Fibroblast of skin of back (primary cell): ENCODE measurements at regions not wholly inside any gene's neighbourhood (a gene's known extent, or its start where the extent isn't known, plus 50 kb on each side); places are given as distances from the start of the nearest gene placed in this dataset.
A peak's percentile ranks its signal among the peaks of the same experiment; 100 is the strongest.
"Not testable (repeated sequence)": the region's sequence is repeated elsewhere in the genome, so short reads cannot be mapped to it uniquely, and the experiment has no call there.

Experiments
- DNase-seq: peaks from one replicate; pipeline ENCODE4 v3.0.0-alpha.2; 2013

DNA sequence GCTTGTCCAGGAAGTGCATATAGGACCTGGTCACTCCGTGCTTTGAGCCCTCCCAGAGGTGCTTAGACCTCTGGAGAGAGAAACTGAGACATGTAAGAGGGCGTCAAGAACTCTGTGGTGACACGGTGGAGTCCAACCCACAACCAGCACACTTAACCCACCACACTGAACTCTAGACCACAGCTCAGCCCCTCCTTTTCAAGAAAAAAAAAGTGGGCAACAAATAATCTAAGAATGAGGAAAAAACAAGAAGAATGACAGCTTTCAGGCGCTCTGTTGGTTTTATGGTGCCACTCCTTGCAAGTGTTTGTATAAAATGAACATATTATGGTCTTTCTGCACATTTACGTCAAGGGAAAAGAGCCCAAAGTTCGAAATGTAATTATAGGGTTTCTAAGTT lies 50.2 kb upstream of the SNAPC3 start:
- no peak for DNase-seq

DNA sequence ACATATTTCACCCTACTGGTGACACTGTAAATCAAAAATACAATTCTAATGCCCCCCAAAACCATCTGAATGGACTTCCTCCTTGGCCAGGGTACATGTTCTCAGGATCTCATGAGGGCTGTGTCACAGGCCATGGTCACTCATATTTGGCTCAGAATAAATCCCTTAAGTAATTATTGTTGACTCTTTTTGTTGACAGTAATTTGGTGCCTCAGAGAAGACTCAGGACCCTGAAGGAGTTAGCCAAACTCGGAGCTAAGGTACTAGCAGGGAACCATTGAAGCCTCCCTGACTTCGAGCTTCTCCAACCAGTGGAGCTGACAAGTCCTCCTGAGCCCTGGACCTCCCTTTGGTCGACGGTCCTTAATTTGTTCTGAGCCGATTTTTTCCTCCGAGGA lies 51.2 kb upstream of the SNAPC3 start:
- no peak for DNase-seq

DNA sequence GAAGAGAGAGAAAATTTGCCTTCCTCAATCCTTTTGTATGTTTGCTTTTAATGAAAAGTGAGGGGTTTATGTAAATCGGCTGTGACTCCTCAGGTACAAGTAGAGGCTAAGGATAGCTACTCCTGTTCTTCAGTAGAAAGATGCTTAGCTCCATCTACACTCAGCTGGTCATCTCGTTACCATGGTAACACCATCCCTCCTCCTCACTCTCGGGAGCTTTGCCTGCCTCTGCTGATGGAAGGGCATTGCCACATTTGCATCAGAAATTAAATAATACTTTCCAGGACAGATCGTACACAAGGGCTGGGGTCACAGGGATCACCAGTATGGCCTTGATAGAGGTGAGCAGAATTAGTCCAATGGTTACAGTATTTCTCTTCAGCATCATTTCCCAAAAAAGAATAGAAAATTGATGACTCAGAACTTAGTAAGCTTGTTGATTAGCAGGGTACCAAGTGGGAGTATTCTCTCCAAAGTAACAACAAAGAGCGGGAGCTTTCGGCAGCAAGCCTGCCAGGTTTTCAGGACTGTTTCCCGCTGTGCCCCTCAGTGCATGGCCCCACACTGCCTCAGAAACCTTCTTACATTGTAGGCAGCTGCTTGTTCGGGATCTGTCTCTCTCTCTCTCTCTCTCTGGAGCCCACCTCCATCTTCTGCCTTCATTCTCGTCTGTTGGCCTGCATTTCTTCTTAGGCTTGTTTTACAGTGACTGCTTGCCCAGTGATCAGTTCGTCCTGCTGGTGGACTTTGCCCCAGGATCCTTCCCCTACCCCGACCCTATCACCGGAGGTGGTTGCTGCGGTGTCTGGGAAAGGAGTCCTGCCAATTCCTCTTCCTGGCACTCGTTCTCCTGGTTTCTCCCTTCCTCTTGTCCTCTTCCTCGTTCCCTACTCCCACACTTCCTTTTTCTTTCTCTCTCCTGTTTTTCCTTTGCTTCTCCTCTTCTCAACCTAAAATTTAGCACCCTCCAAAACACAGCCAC lies 51.9 kb upstream of the SNAPC3 start:
- peak; percentile 23 for DNase-seq

DNA sequence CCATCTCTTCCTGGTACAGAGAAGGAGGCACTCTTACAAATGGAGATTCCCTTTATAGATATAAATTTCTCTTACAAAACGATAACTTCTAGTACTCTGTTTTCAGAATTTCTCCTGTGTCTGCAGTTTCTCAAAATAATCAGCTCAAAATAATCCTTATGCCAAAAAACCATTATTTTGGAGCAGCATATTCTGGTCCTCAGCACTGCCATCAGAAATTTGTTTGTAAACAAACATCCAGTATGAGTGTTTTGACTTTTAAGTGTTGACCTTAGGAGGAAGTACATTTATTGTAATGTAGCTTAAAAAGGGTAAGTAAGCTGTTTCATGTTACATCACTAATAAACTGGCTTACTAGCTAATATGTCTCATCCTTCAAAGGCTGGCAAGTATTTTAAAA lies 52.8 kb upstream of the SNAPC3 start:
- no peak for DNase-seq

DNA sequence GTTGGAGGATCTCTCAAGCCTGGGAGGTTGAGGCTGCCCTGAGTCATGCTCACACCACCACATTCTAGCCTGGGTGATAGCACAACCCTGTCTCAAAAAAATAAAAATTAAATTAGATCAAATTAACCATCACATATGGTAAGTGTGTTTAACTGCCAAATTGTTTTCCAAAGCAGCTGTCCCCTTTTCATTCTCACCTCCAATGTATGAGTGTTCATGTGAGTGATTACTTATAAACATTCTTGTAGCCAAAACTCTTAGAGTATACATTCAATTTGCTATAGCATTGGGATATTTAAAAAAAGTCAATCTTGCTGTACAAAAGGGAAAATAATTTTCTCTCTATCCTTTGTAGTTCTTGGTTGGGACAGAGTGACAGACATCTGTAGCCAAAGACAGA lies 53.4 kb upstream of the SNAPC3 start:
- no peak for DNase-seq

DNA sequence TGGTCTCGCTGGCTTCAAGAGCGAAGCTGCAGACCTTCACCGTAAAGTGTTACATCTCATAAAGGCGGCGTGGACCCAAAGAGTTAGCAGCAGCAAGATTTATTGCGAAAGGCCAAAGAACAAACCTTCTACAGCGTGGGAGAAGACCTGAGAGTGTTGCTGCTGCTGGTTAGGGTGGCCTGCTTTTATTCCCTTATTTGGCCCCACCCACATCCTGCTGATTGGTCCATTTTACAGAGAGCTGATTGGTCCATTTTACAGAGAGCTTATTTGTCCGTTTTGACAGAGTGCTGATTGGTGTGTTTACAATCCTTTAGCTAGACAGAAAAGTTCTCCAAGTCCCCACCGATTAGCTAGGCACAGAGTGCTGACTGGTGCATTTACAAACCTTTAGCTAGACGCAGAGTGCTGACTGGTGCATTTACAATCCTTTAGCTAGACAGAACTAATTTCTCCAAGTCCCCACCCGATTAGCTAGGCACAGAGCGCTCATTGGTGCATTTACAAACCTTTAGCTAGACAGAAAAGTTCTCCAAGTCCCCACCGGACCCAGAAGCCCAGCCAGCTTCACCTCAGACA lies 57.6 kb upstream of the SNAPC3 start:
- DNase-seq, result not testable (repeated sequence)

DNA sequence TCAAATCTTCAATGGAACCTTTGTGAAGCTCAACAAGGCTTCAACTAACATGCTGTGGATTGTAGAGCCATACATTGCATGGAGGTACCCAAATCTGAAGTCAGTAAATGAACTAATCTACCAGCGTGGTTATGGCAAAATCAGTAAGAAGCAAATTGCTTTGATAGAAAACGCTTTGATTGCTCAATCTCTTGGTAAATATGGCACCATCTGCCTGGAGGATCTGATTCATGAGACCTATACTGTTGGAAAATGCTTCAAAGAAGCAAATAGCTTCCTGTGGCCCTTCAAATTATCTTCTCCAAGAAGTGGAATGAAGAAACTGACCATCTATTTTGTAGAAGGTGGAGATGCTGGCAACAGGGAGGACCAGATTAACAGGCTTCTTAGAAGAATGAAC lies 54.7 kb upstream of the TTC39B start:
- DNase-seq, result no peak

DNA sequence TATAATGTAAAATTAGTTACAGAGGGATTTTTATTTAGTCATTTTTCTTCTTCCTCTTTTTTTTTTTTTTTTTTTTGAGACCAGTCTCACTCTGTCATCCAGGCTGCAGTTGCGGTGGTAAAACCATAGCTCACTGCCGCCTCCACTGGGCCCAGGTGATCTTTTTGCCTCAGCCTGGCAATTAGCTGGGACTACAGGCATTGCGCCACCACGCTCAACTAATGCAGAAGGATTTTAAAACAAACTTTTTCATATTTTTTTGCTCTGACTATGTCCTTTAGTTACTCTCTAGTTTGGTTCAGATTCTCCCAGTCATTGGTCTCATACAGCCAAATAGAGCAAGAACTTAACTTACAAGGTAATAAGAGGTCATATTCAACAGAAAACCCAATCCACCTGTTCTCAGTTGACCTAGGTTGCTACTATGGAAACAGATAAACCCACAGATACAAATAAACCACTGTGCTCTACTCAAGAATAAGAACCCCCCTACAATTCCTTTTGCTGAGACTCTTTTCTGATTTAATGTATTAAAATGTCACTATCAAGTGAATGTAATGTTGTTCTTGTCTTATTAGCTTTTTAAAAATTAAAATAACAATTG lies 50.1 kb upstream of the TTC39B start:
- DNase-seq, result no peak
